ENCODE measurements at regions not wholly inside any gene's neighbourhood (a gene's known extent, or its start where the extent isn't known, plus 50 kb on each side); places are given as distances from the start of the nearest gene placed in this dataset.

GRCh38 chr2:196274387-196274809 lies 103.0 kb upstream of the STK17B start:
- Mint-ChIP-seq H3K4me1 (peaks cover 3% of the 10 kb centered on the region; the same call in 1 of the 3 replicates), H3K9me3 (no peaks in the 10 kb centered on the region), H3K36me3 (ENCODE audit: low read depth) (peaks cover 6% of the 10 kb centered on the region; the same call in 2 of the 3 replicates), H3K4me3 (no peak overlapping the region), H3K27ac (no peak overlapping the region; the same call in 1 of the 2 replicates), H3K27me3 (ENCODE audit: insufficient read depth, low read depth, poor library complexity) (no peaks in the 10 kb centered on the region)
- no peak for ATAC-seq
- no peaks in the 10 kb centered on the region for H3K27me3 ChIP-seq (ENCODE audit: insufficient read depth)
- H3K79me2 ChIP-seq (replicated peaks; ENCODE audit: insufficient read depth), result no peaks in the 10 kb centered on the region
- no peak for DNase-seq (ENCODE audit: low spot score)
- H4K20me1 ChIP-seq (replicated peaks; ENCODE audit: insufficient read depth), result no peaks in the 10 kb centered on the region
- no peak overlapping the region for H3K27ac ChIP-seq (ENCODE audit: low read depth)
- no peaks in the 10 kb centered on the region for H3K9me2 ChIP-seq (ENCODE audit: insufficient read depth)
- TF ChIP-seq POLR2AphosphoS5 (IDR thresholded peaks at IDR 0.05; ENCODE audit: low read depth) (no peak), CREB1 (CRISPR knock-in tag; IDR thresholded peaks at IDR 0.05; ENCODE audit: low read depth) (no peak), REST (IDR thresholded peaks at IDR 0.05; ENCODE audit: unreplicated experiment) (no peak), STAT1 (IDR thresholded peaks at IDR 0.05; ENCODE audit: unreplicated experiment) (no peak), ETS1 (IDR thresholded peaks at IDR 0.05) (no peak), EZH2 (IDR thresholded peaks at IDR 0.05; ENCODE audit: low read depth, unreplicated experiment) (no peak), NANOG (IDR thresholded peaks at IDR 0.05; ENCODE audit: borderline replicate concordance) (no peak), ZNF462 (CRISPR knock-in tag; IDR thresholded peaks at IDR 0.05) (no peak), ZNF114 (CRISPR knock-in tag; IDR thresholded peaks at IDR 0.05) (no peak), JUNB (IDR thresholded peaks at IDR 0.05; ENCODE audit: unreplicated experiment) (no peak), EZH2phosphoT487 (IDR thresholded peaks at IDR 0.05; ENCODE audit: unreplicated experiment) (no peak), CTCF (conservative IDR thresholded peaks at IDR 0.05; ENCODE audit: low read depth in 2 of 2) (no peak), ZNF331 (CRISPR knock-in tag; IDR thresholded peaks at IDR 0.05; ENCODE audit: low read depth) (no peak)
- H3K4me1 ChIP-seq (ENCODE audit: insufficient read depth), result no peaks in the 10 kb centered on the region
- no peaks in the 10 kb centered on the region for H3K36me3 ChIP-seq (ENCODE audit: insufficient read depth)
- no peak overlapping the region for H3K4me3 ChIP-seq
- H2AFZ ChIP-seq, result no peak overlapping the region
- no peaks in the 10 kb centered on the region for H3F3A ChIP-seq (replicated peaks; ENCODE audit: low read depth)
- no peak overlapping the region for H3K4me2 ChIP-seq

All from GM23338 (cell line).